ENCODE measurements at regions not wholly inside any gene's neighbourhood (a gene's known extent, or its start where the extent isn't known, plus 50 kb on each side); places are given as distances from the start of the nearest gene placed in this dataset.
A peak's percentile ranks its signal among the peaks of the same experiment; 100 is the strongest.

DNA sequence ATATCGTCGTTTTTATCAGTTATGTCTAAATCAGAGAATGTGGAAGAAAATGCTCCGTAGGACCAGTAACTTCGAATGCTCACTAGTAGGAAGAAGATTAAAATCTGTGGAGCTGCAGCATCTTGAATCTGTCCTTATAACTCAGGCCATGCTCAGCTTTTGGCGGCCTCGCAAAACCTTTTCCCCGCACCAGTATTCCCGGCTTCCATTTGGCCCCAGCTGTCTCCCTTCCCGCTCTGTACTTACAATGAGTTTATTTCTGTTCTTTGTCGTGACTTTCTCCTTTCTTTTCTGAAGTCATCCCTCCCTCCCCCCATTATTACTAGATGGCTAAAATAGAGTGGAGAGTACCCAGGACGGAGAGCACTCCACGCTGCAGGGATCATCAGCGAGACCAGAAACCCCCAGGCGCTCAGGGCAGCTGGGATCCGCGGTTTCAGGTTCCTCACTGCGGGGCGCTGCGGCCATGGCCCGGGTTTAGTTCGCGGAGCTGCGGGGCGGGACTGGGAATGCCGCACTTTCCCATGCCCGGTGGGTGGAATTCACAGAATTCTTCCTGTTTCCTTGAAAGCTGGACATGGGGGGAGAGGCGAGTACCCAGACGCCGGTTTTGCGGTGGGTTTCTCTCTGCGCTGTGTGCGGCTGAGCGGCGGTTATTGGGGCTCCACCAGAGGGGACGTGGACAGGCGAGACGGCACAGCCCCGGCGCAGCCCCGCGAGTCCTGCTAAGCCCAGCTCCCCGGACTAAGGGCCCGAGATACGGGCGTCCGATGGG, 183.5 kb downstream of the POM121L12 start:
- POLR2A ChIA-PET = no interaction called here
- TF ChIP-seq, protein P1, sequence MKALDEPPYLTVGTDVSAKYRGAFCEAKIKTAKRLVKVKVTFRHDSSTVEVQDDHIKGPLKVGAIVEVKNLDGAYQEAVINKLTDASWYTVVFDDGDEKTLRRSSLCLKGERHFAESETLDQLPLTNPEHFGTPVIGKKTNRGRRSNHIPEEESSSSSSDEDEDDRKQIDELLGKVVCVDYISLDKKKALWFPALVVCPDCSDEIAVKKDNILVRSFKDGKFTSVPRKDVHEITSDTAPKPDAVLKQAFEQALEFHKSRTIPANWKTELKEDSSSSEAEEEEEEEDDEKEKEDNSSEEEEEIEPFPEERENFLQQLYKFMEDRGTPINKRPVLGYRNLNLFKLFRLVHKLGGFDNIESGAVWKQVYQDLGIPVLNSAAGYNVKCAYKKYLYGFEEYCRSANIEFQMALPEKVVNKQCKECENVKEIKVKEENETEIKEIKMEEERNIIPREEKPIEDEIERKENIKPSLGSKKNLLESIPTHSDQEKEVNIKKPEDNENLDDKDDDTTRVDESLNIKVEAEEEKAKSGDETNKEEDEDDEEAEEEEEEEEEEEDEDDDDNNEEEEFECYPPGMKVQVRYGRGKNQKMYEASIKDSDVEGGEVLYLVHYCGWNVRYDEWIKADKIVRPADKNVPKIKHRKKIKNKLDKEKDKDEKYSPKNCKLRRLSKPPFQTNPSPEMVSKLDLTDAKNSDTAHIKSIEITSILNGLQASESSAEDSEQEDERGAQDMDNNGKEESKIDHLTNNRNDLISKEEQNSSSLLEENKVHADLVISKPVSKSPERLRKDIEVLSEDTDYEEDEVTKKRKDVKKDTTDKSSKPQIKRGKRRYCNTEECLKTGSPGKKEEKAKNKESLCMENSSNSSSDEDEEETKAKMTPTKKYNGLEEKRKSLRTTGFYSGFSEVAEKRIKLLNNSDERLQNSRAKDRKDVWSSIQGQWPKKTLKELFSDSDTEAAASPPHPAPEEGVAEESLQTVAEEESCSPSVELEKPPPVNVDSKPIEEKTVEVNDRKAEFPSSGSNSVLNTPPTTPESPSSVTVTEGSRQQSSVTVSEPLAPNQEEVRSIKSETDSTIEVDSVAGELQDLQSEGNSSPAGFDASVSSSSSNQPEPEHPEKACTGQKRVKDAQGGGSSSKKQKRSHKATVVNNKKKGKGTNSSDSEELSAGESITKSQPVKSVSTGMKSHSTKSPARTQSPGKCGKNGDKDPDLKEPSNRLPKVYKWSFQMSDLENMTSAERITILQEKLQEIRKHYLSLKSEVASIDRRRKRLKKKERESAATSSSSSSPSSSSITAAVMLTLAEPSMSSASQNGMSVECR (CRISPR knock-in tag; IDR thresholded peaks at IDR 0.05; ENCODE audit: borderline replicate concordance) = no peak
- TF ChIP-seq ZNF416 (CRISPR knock-in tag; IDR thresholded peaks at IDR 0.05) (no peak), TP53 (CRISPR knock-in tag; IDR thresholded peaks at IDR 0.05) (no peak), NR2C2 (CRISPR knock-in tag; IDR thresholded peaks at IDR 0.05) (no peak), NR3C1 (CRISPR knock-in tag; conservative IDR thresholded peaks at IDR 0.05; ENCODE audit: low read depth) (no peak), PRRX2 (CRISPR knock-in tag; IDR thresholded peaks at IDR 0.05) (no peak)
- TF ChIP-seq, protein P2, sequence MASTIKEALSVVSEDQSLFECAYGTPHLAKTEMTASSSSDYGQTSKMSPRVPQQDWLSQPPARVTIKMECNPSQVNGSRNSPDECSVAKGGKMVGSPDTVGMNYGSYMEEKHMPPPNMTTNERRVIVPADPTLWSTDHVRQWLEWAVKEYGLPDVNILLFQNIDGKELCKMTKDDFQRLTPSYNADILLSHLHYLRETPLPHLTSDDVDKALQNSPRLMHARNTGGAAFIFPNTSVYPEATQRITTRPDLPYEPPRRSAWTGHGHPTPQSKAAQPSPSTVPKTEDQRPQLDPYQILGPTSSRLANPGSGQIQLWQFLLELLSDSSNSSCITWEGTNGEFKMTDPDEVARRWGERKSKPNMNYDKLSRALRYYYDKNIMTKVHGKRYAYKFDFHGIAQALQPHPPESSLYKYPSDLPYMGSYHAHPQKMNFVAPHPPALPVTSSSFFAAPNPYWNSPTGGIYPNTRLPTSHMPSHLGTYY (CRISPR knock-in tag; IDR thresholded peaks at IDR 0.05) = no peak
- TF ChIP-seq, protein P3, sequence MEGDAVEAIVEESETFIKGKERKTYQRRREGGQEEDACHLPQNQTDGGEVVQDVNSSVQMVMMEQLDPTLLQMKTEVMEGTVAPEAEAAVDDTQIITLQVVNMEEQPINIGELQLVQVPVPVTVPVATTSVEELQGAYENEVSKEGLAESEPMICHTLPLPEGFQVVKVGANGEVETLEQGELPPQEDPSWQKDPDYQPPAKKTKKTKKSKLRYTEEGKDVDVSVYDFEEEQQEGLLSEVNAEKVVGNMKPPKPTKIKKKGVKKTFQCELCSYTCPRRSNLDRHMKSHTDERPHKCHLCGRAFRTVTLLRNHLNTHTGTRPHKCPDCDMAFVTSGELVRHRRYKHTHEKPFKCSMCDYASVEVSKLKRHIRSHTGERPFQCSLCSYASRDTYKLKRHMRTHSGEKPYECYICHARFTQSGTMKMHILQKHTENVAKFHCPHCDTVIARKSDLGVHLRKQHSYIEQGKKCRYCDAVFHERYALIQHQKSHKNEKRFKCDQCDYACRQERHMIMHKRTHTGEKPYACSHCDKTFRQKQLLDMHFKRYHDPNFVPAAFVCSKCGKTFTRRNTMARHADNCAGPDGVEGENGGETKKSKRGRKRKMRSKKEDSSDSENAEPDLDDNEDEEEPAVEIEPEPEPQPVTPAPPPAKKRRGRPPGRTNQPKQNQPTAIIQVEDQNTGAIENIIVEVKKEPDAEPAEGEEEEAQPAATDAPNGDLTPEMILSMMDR (IDR thresholded peaks at IDR 0.05) = no peak
- Mint-ChIP-seq H3K36me3 (peaks cover 29% of the 10 kb centered on the region), H3K9me3 (peaks cover 34% of the 10 kb centered on the region), H3K27ac (no peak overlapping the region), H3K4me1 (peaks cover 5% of the 10 kb centered on the region), H3K27me3 (ENCODE audit: low read depth) (peaks cover 9% of the 10 kb centered on the region; the same call in 1 of the 2 replicates), H3K4me3 (peak overlapping the region; percentile 80)
- ATAC-seq (peak; percentile 86), DNase-seq (ENCODE audit: low spot score) (peak; percentile 65)
- CTCF ChIA-PET = interaction anchor here (0.6 to 1.3 kb wide), 2 partner anchors 10 to 79 kb away, joined by 3 to 4 read pairs; no protein-coding TSS in a partner anchor

DNA sequence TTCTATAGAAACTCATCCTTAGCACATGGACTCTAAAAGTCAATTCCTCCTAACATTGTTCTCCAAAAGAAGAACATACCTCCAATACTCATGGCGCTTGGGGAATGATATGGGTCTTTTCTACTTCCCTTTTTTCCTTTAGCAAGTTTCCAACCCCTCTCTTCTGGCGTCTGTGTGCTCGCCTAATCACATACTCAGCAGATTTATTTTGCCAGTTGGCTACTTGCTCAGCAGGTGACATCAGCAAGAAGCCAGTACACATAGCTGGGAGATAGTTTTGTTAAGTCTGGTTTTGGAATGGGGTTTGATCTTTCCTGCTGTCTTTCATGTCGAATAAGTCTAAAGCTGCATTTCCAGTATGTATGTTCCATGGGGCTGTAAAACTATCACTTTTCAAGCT, 193.8 kb downstream of the POM121L12 start:
- ChIA-PET CTCF (no interaction called here), POLR2A (no interaction called here)
- no peak for DNase-seq (ENCODE audit: low spot score)
- Mint-ChIP-seq H3K4me1 (no peaks in the 10 kb centered on the region), H3K36me3 (no peaks in the 10 kb centered on the region), H3K9me3 (peaks cover 6% of the 10 kb centered on the region), H3K27ac (no peak overlapping the region; the same call in 1 of the 2 replicates), H3K4me3 (no peak overlapping the region), H3K27me3 (ENCODE audit: low read depth) (no peaks in the 10 kb centered on the region)
- ATAC-seq = no peak
- TF ChIP-seq ZNF671 (CRISPR knock-in tag; IDR thresholded peaks at IDR 0.05) (no peak), ZNF416 (CRISPR knock-in tag; IDR thresholded peaks at IDR 0.05) (no peak), TEAD1 (CRISPR knock-in tag; IDR thresholded peaks at IDR 0.05) (no peak), FOXJ3 (CRISPR knock-in tag; IDR thresholded peaks at IDR 0.05; ENCODE audit: borderline replicate concordance) (no peak), ZNF317 (CRISPR knock-in tag; IDR thresholded peaks at IDR 0.05; ENCODE audit: borderline replicate concordance, low read depth) (no peak), IRF2 (CRISPR knock-in tag; IDR thresholded peaks at IDR 0.05; ENCODE audit: borderline replicate concordance, low read depth) (no peak), ZBTB21 (CRISPR knock-in tag; IDR thresholded peaks at IDR 0.05; ENCODE audit: borderline replicate concordance) (no peak), OVOL2 (CRISPR knock-in tag; IDR thresholded peaks at IDR 0.05; ENCODE audit: borderline replicate concordance) (no peak), ZNF396 (CRISPR knock-in tag; IDR thresholded peaks at IDR 0.05; ENCODE audit: borderline replicate concordance) (no peak), FOXK1 (CRISPR knock-in tag; IDR thresholded peaks at IDR 0.05) (no peak), GRHL2 (CRISPR knock-in tag; IDR thresholded peaks at IDR 0.05; ENCODE audit: insufficient replicate concordance, severe bottlenecking) (no peak)
- TF ChIP-seq, protein P4, sequence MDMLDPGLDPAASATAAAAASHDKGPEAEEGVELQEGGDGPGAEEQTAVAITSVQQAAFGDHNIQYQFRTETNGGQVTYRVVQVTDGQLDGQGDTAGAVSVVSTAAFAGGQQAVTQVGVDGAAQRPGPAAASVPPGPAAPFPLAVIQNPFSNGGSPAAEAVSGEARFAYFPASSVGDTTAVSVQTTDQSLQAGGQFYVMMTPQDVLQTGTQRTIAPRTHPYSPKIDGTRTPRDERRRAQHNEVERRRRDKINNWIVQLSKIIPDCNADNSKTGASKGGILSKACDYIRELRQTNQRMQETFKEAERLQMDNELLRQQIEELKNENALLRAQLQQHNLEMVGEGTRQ (CRISPR knock-in tag; IDR thresholded peaks at IDR 0.05) = no peak
- TF ChIP-seq, protein P5, sequence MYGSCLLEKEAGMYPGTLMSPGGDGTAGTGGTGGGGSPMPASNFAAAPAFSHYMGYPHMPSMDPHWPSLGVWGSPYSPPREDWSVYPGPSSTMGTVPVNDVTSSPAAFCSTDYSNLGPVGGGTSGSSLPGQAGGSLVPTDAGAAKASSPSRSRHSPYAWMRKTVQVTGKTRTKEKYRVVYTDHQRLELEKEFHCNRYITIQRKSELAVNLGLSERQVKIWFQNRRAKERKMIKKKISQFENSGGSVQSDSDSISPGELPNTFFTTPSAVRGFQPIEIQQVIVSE (CRISPR knock-in tag; IDR thresholded peaks at IDR 0.05; ENCODE audit: borderline replicate concordance) = no peak
- TF ChIP-seq, protein P6, sequence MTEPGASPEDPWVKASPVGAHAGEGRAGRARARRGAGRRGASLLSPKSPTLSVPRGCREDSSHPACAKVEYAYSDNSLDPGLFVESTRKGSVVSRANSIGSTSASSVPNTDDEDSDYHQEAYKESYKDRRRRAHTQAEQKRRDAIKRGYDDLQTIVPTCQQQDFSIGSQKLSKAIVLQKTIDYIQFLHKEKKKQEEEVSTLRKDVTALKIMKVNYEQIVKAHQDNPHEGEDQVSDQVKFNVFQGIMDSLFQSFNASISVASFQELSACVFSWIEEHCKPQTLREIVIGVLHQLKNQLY (CRISPR knock-in tag; IDR thresholded peaks at IDR 0.05) = no peak

Measured in WTC11 (cell line).